ENCODE measurements at regions not wholly inside any gene's neighbourhood (a gene's known extent, or its start where the extent isn't known, plus 50 kb on each side); places are given as distances from the start of the nearest gene placed in this dataset.

GRCh38 chr12:131616738-131617137, 94.2 kb upstream of the SFSWAP start:
- Histone ChIP-seq H4K20me1 (ENCODE audit: insufficient read depth, low read length) (no peaks in the 10 kb centered on the region), H3K4me2 (ENCODE audit: low read length) (no peak overlapping the region), H3K4me1 (ENCODE audit: insufficient read depth, low read length, severe bottlenecking) (no peaks in the 10 kb centered on the region)

DNA sequence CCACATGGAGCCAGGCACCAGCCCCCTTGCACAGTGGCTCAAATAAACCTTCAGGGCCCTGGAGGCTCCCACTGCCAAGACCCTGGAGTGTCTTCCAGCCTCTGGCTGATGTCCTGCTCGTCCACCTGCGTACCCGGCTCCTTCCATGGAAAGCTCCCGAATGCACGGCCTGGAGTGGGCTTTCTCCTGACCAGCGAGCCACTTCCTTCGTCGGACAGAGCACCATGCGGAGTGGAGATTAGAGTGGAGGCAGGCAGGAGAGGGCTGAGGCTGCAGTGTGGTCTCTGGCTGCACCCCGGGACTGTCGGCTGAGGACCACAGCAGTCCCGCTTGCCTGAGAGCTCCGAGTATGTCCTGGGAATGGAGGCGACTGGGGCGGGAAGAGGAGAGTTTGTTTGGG, 93.7 kb upstream of the SFSWAP start:
- TF ChIP-seq EZH2 (IDR thresholded peaks at IDR 0.05; ENCODE audit: borderline replicate concordance, low read length) (no peak), CTCF (IDR thresholded peaks at IDR 0.05; ENCODE audit: low read length) (no peak)
- H3K36me3 ChIP-seq (ENCODE audit: insufficient read depth, low read length) = no peaks in the 10 kb centered on the region
- no peaks in the 10 kb centered on the region for H3K79me2 ChIP-seq (ENCODE audit: insufficient read depth, low read length)
- no peaks in the 10 kb centered on the region for H3K9me3 ChIP-seq (ENCODE audit: low read length)
- H3F3A ChIP-seq (ENCODE audit: insufficient read depth, low read length) = no peaks in the 10 kb centered on the region
- H3K4me2 ChIP-seq (ENCODE audit: low read length) = no peak overlapping the region
- H4K20me1 ChIP-seq (ENCODE audit: insufficient read depth, low read length) = no peaks in the 10 kb centered on the region
- no peak overlapping the region for H3K9ac ChIP-seq (ENCODE audit: low read length)
- H3K4me1 ChIP-seq (ENCODE audit: insufficient read depth, low read length, severe bottlenecking) = no peaks in the 10 kb centered on the region
- H3K4me3 ChIP-seq (ENCODE audit: low read depth, low read length, poor library complexity, severe bottlenecking) = no peak overlapping the region
- H2AFZ ChIP-seq (ENCODE audit: low read length) = no peak overlapping the region
- H3K27me3 ChIP-seq (ENCODE audit: insufficient read depth, low read length) = no peaks in the 10 kb centered on the region; the same call in 1 of the 2 replicates
- H3K27ac ChIP-seq (ENCODE audit: low read depth, low read length, poor library complexity, severe bottlenecking) = no peak overlapping the region
- H3K9me2 ChIP-seq (ENCODE audit: low read depth, low read length) = no peaks in the 10 kb centered on the region

More at GRCh38 chr12:131616738-131617137, 94.2 kb upstream of the SFSWAP start:
- H3K36me3 ChIP-seq (ENCODE audit: insufficient read depth, low read length) = no peaks in the 10 kb centered on the region
- no peaks in the 10 kb centered on the region for H3K9me3 ChIP-seq (ENCODE audit: low read length)
- no peaks in the 10 kb centered on the region; the same call in 1 of the 2 replicates for H3K27me3 ChIP-seq (ENCODE audit: insufficient read depth, low read length)
- no peak overlapping the region for H3K9ac ChIP-seq (ENCODE audit: low read length)
- TF ChIP-seq EZH2 (IDR thresholded peaks at IDR 0.05; ENCODE audit: borderline replicate concordance, low read length) (no peak), CTCF (IDR thresholded peaks at IDR 0.05; ENCODE audit: low read length) (no peak)
- no peak overlapping the region for H2AFZ ChIP-seq (ENCODE audit: low read length)
- no peak overlapping the region for H3K27ac ChIP-seq (ENCODE audit: low read depth, low read length, poor library complexity, severe bottlenecking)
- H3K4me3 ChIP-seq (ENCODE audit: low read depth, low read length, poor library complexity, severe bottlenecking) = no peak overlapping the region
- H3K9me2 ChIP-seq (ENCODE audit: low read depth, low read length) = no peaks in the 10 kb centered on the region
- no peaks in the 10 kb centered on the region for H3K79me2 ChIP-seq (ENCODE audit: insufficient read depth, low read length)
- H3F3A ChIP-seq (ENCODE audit: insufficient read depth, low read length) = no peaks in the 10 kb centered on the region

DNA sequence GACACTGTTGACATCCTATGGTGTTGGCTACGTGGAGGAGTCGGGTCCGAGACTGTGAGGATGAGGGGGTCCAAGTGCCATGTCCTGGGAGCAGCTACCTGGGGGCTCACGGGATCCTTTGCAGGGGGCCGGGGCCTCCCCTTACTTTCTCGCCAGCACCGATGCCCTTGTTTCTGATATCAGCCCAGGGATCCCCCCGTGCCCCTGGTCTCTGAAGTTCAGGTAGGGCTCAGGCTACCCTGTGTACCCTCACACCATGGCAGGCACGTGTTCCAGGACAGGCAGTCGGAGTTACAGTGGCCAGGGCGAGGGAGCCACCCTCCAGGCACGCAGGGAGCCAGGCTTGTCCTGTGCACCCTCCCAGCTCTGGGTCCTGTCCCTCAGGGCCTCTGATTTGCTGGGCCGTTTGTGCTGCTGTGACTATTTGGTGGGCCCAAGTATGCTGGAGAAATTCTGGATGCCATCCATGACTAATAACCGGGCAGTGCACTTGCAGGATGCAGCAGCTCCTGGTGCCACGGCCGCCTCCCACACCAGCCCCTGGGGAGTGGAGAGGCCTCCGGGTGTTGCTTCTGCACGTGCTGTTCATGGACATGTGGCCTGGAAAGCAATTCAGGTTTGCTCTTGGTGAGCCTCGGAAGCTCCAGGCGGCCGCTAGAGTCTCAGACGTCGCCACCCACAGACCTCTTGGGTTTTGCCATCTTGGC, 93.1 kb upstream of the SFSWAP start:
- H3K27ac ChIP-seq (ENCODE audit: low read depth, low read length, poor library complexity, severe bottlenecking) = no peak overlapping the region
- H3F3A ChIP-seq (ENCODE audit: insufficient read depth, low read length) = no peaks in the 10 kb centered on the region
- H3K4me3 ChIP-seq (ENCODE audit: low read depth, low read length, poor library complexity, severe bottlenecking) = no peak overlapping the region
- TF ChIP-seq CTCF (IDR thresholded peaks at IDR 0.05; ENCODE audit: low read length) = no peak
- TF ChIP-seq EZH2 (IDR thresholded peaks at IDR 0.05; ENCODE audit: borderline replicate concordance, low read length) = no peak
- H3K9ac ChIP-seq (ENCODE audit: low read length) = no peak overlapping the region
- no peaks in the 10 kb centered on the region for H4K20me1 ChIP-seq (ENCODE audit: insufficient read depth, low read length)
- H3K79me2 ChIP-seq (ENCODE audit: insufficient read depth, low read length) = no peaks in the 10 kb centered on the region
- H3K36me3 ChIP-seq (ENCODE audit: insufficient read depth, low read length) = no peaks in the 10 kb centered on the region
- H2AFZ ChIP-seq (ENCODE audit: low read length) = no peak overlapping the region
- no peaks in the 10 kb centered on the region for H3K9me2 ChIP-seq (ENCODE audit: low read depth, low read length)
- no peak overlapping the region for H3K4me2 ChIP-seq (ENCODE audit: low read length)
- H3K9me3 ChIP-seq (ENCODE audit: low read length) = no peaks in the 10 kb centered on the region
- H3K27me3 ChIP-seq (ENCODE audit: insufficient read depth, low read length) = no peaks in the 10 kb centered on the region; the same call in 1 of the 2 replicates
- H3K4me1 ChIP-seq (ENCODE audit: insufficient read depth, low read length, severe bottlenecking) = no peaks in the 10 kb centered on the region

Data from OCI-LY1 (cell line).